ENCODE measurements at regions not wholly inside any gene's neighbourhood (a gene's known extent, or its start where the extent isn't known, plus 50 kb on each side); places are given as distances from the start of the nearest gene placed in this dataset.

DNA sequence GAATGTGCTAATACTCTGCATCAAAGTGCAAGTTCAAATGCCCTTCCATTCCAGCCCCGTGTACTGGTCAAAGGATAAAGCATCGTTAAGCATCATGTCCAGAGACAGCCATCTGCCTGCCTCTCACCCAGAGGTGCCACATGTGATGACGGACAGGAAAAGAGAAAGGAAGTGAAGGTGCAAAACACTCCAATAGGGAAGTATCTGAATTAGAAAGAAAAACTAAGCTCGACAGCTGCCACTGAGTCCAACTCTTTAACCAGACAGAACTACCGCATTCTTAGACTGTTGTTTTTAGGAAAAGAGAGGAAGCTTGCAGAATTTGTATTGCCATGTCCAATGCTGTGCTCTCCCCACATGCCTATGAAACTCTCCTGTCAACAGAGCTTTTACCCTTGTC is 465.0 kb upstream of the SOX5 start:
- peaks cover 88% of the 10 kb centered on the region for H3K4me1 ChIP-seq (ENCODE audit: low read length)
- H3K27me3 ChIP-seq (ENCODE audit: low read depth, low read length), result no peaks in the 10 kb centered on the region
- peaks cover 57% of the 10 kb centered on the region for H3K36me3 ChIP-seq (replicated peaks; ENCODE audit: low read depth, low read length)
- H3K4me2 ChIP-seq (ENCODE audit: low read length), result peak overlapping the region; percentile 80
- peak overlapping the region; percentile 97 for H3K27ac ChIP-seq (ENCODE audit: low read length)
- peak overlapping the region; percentile 80 for H3K4me3 ChIP-seq (ENCODE audit: low read length)
- no peak overlapping the region for H2AFZ ChIP-seq (ENCODE audit: low read depth, low read length)
- peak overlapping the region; percentile 98 for H3K9ac ChIP-seq (ENCODE audit: low read length)
- H4K20me1 ChIP-seq (ENCODE audit: insufficient read depth, low read length), result no peaks in the 10 kb centered on the region
- TF ChIP-seq EZH2phosphoT487 (IDR thresholded peaks at IDR 0.05; ENCODE audit: low read depth) (no peak), CTCF (IDR thresholded peaks at IDR 0.05; ENCODE audit: low read depth, low read length) (no peak; the same call in 1 of the 2 replicates)
- no peaks in the 10 kb centered on the region for H3K9me3 ChIP-seq (ENCODE audit: insufficient read depth, low read length)
- H3K79me2 ChIP-seq (ENCODE audit: low read length), result peaks cover 89% of the 10 kb centered on the region

- Histone ChIP-seq H3K27me3 (ENCODE audit: low read depth, low read length) (no peaks in the 10 kb centered on the region), H3K79me2 (ENCODE audit: low read length) (peaks cover 89% of the 10 kb centered on the region), H3K4me3 (ENCODE audit: low read length) (no peak overlapping the region), H4K20me1 (ENCODE audit: insufficient read depth, low read length) (peaks cover 8% of the 10 kb centered on the region; the same call in 1 of the 2 replicates), H3K36me3 (replicated peaks; ENCODE audit: low read depth, low read length) (peaks cover 56% of the 10 kb centered on the region), H3K27ac (ENCODE audit: low read length) (peak overlapping the region; percentile 97), H3K4me2 (ENCODE audit: low read length) (peak overlapping the region; percentile 37; the same call in 1 of the 2 replicates), H3K4me1 (ENCODE audit: low read length) (peaks cover 85% of the 10 kb centered on the region), H3K9me3 (ENCODE audit: insufficient read depth, low read length) (no peaks in the 10 kb centered on the region), H3K9ac (ENCODE audit: low read length) (no peak overlapping the region), H2AFZ (ENCODE audit: low read depth, low read length) (no peak overlapping the region)
- TF ChIP-seq EZH2phosphoT487 (IDR thresholded peaks at IDR 0.05; ENCODE audit: low read depth), result no peak
Measured at GRCh38 chr12:24411948-24412347, 462.5 kb upstream of the SOX5 start.

GRCh38 chr12:24409868-24410267 is 460.4 kb upstream of the SOX5 start:
- Histone ChIP-seq H2AFZ (ENCODE audit: low read depth, low read length) (no peak overlapping the region), H3K4me1 (ENCODE audit: low read length) (peaks cover 83% of the 10 kb centered on the region)

GRCh38 chr12:24408305-24408704 is 458.8 kb upstream of the SOX5 start:
- Histone ChIP-seq H3K36me3 (replicated peaks; ENCODE audit: low read depth, low read length) (peaks cover 81% of the 10 kb centered on the region), H3K4me2 (ENCODE audit: low read length) (peak overlapping the region; percentile 22), H3K9ac (ENCODE audit: low read length) (no peak overlapping the region), H3K4me1 (ENCODE audit: low read length) (peaks cover 83% of the 10 kb centered on the region), H3K9me3 (ENCODE audit: insufficient read depth, low read length) (no peaks in the 10 kb centered on the region), H4K20me1 (ENCODE audit: insufficient read depth, low read length) (peaks cover 26% of the 10 kb centered on the region), H3K79me2 (ENCODE audit: low read length) (peaks cover 100% of the 10 kb centered on the region), H3K4me3 (ENCODE audit: low read length) (no peak overlapping the region), H3K27ac (ENCODE audit: low read length) (no peak overlapping the region; the same call in 1 of the 2 replicates), H3K27me3 (ENCODE audit: low read depth, low read length) (no peaks in the 10 kb centered on the region), H2AFZ (ENCODE audit: low read depth, low read length) (no peak overlapping the region)
- TF ChIP-seq EZH2phosphoT487 (IDR thresholded peaks at IDR 0.05; ENCODE audit: low read depth) (no peak), CTCF (IDR thresholded peaks at IDR 0.05; ENCODE audit: low read depth, low read length) (no peak)

More at GRCh38 chr12:24409868-24410267, 460.4 kb upstream of the SOX5 start:
- H3K4me2 ChIP-seq (ENCODE audit: low read length), result no peak overlapping the region
- H3K36me3 ChIP-seq (replicated peaks; ENCODE audit: low read depth, low read length), result peaks cover 70% of the 10 kb centered on the region
- H3K27ac ChIP-seq (ENCODE audit: low read length), result peak overlapping the region; percentile 97
- peaks cover 96% of the 10 kb centered on the region for H3K79me2 ChIP-seq (ENCODE audit: low read length)
- TF ChIP-seq EZH2phosphoT487 (IDR thresholded peaks at IDR 0.05; ENCODE audit: low read depth) (no peak), CTCF (IDR thresholded peaks at IDR 0.05; ENCODE audit: low read depth, low read length) (no peak)
- no peak overlapping the region for H3K4me3 ChIP-seq (ENCODE audit: low read length)
- H3K9ac ChIP-seq (ENCODE audit: low read length), result no peak overlapping the region; the same call in 1 of the 2 replicates
- H4K20me1 ChIP-seq (ENCODE audit: insufficient read depth, low read length), result peaks cover 12% of the 10 kb centered on the region; the same call in 1 of the 2 replicates
- H3K9me3 ChIP-seq (ENCODE audit: insufficient read depth, low read length), result no peaks in the 10 kb centered on the region
- no peaks in the 10 kb centered on the region for H3K27me3 ChIP-seq (ENCODE audit: low read depth, low read length)

Data from OCI-LY3 (cell line).